ENCODE measurements at regions not wholly inside any gene's neighbourhood (a gene's known extent, or its start where the extent isn't known, plus 50 kb on each side); places are given as distances from the start of the nearest gene placed in this dataset.

DNA sequence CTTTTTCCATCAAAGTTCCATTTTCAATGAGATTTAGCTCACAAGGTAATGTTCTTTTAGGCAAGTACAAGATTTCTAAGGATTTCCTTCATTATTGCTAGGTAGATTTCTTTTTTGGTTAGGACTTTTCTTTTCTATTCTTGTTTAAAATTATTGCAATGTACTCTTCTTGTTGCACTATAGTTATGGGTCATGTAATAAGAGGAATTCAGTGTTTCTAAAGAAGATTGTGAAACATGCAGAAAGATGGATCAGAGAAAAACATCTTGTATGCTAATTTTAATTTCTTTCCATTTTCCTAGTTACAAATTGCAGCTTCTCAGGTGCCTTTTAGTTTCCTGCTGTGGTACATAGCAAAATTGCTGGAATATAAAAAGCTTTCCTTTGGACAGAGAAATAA, 56.1 kb downstream of the BTG1 start:
- DNase-seq: no peak

DNA sequence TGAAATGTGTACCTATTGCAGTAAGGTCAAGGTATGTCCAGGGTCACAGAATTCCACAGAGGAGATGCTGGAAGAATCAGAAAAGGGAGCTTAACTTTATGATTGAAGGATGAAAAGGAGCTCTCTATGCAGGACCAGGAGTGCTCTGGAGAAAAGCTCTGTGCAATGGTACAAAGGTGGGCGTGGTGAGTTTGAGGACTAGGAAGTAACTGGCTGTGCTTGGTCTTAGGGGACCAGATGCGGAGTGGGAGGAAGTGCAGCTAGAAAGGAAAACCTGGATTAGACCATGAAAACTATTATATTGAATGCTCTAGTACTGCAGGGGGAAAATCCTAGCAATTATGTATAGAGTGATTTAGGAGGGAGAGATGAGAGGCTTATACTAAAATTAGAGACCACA, 56.8 kb downstream of the BTG1 start:
- no peak for DNase-seq

DNA sequence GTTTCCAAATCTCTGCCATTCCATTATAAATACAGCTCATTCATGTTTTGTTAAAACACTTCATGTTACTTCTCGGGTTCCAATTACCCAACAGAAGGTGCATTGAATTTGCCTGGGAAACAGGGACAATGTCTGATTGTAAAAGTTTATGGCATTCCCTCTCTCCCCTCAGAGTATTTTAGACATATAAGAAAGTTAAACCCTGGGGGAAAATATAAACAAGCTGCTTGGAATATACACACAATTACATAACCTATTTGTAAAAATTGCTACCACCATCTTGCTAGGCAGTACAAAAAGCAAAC, 60.0 kb downstream of the BTG1 start:
- DNase-seq: no peak

DNA sequence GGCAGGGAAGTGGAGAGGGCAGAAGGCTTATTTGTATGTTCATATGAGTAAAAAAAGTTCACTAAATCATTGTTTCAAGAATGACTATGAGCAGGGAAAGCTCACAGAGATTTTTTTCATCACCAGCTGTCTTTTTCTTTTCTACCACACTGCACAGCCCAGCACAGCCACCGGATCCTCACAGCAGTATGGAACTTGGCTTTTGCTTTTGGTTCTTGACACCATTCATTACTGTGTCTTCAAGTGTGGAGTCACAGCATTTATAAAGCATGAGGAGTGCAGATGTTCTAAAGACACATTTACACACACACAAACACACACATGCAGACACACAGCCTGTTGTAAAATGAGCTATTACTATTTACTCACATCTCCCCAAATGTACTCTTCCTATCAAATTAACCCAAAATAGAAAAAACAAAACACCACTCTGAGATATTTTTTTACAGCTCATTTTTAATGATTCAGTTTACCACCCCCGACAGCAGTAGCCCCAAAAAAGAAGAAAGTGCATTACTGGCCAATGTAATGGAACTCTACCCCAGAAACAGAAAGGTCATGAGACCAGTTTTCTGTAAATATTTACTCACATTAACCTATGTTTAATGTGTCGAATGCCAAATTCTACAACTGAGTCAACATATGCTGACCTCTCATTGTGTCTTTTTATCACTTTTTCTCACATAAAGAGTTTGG, 60.5 kb downstream of the BTG1 start:
- no peak for DNase-seq

DNA sequence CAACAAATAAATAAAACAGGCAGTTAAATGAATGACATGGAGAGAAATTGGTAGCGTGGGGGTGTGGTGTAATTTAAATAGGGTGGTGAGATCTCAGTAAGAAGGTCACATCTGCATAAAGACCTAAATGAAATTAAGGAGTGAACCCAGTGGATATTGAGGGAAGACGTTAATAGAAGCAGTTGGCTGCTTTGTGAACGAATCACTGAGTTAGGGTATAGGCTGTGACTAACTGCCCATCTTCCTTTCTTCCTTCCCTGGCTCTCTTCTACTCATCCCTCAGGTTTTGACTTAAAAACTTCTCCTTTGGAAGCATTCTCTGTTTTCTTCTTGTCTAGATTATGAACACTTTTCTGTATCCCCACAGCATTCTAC, 64.7 kb downstream of the BTG1 start:
- no peak for DNase-seq

DNA sequence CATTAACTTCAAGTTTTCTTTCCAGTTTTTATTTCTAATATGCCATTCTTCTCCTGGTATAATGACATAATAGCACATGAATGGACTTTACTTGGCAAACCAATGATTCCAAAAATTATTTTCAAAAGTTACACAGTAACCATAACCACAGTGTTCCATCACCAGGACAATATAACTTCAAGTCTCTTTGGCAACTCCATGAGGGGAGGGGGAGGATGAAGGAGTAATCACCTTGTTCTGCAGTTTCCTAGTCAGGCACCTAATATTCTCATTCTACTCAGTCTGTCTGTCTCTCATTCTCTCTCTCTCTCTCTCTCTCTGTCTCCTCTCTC, 66.6 kb downstream of the BTG1 start:
- DNase-seq: no peak

DNA sequence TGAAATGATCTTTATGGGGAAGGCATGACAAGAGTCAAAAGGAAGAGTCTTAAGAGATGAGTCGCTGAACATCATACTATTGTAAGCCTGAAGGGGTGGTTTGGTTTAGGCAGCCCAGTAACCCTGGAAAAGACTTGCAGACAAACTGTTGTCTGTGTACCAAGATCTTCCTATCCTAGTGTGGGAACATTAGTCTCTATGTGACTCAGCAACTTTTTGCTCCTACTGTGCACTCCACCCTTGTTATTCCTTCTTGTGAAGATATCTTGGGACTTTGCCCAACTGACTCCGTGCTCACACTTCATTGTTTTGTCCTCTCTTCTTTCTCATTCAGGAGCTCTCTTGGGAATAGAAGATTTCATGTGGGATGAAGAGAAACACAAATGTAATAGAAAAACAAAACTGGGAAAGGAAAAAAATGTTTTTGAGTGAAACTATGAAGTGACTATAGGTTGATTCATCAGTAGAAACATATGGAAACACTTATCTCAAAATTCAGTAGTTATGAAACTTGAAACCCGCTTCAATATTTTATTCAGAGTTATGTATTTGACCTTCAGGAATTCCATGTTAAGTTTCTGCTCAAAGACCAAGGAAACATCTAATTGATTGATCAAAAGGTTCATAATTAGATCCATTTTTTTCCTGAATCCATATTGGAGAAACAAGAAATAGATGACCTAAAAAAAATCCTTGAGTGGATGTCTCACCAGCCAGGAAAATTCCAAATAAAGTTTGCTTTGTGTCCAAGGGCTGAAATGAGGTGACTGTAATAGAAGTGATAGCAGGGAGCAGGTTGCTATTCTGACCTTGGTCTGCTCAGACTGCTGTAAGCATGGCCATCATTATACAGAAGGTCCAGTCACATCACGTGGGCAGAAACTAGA, 67.2 kb downstream of the BTG1 start:
- no peak for DNase-seq

DNA sequence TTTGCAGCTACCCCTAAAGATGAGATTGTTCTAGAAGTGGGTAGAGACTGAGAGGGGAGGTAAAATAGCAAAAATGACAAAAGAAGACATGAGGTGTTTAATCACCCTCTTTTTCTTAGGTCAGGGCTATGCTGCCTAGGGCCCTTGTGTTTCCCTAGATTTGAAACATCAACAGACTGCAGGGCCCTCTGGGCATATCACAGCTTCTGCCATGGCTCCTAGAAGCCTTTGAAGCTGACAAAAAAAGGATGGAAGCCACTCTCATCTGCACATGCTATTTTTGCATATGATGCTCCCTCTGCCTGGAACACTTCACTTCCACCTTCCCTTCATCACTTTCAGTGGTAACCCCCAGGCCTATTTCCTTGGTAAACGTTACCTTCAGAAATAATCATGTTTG, 68.1 kb downstream of the BTG1 start:
- DNase-seq: no peak

DNA sequence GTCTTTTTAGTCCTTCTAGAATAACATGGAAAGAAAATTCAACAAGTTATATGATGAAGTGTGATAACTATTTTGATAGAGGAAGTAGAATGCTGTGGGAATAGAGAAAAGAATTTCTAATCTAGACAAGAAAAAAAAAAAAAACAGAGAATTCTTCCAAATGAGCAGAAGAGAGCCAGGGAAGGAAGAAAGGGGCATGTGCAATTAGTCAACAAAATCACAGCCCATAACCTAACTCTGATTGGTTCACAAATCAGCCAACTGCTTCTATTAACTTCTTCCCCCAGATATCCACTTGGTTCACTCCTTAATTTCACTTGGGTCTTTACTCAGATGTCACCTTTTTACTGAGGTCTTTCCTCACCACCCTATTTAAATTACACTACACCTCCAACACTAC, 69.5 kb downstream of the BTG1 start:
- no peak for DNase-seq

DNA sequence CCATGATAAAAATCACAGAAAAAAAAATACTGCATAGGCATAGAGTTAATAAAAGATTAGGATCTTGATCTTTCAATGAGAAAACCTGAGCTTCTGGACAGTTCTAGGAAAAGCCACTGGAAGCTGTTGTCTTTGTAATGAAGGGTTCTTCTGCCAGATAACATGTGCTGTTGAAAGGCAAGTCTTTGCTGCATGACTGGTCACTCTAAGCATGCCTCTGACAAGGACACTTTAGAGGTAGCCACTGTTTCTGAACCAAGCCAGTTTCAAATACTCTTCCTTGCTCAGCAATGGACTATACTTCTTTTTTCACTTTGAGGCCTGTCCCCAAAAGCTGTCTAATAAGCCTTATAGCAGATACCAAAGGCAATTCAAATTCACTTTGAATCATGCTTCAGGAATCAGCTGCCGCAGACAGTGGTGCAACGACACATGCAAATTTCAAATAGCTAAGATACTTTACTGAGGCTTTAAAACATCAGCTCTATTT, 70.2 kb downstream of the BTG1 start:
- DNase-seq: no peak

DNA sequence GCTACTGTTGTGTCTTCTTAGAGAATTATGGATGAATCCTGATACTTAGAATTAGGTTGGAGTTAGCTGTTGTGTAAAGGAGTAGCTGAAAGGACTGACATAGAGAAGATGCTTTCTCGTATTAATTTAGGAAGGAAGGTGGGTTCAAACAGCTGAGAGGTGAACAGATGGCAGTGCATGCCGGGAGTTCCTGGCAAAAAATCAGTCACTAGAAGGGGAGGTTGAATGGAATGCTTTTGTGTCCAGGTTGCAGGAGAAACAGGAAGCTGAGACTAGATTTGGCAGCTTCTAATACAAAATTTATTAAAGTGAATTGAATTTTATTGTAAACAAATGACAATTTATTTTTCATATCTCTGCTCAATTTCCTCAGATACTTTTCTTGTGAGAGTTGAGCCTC, 70.8 kb downstream of the BTG1 start:
- DNase-seq: no peak

DNA sequence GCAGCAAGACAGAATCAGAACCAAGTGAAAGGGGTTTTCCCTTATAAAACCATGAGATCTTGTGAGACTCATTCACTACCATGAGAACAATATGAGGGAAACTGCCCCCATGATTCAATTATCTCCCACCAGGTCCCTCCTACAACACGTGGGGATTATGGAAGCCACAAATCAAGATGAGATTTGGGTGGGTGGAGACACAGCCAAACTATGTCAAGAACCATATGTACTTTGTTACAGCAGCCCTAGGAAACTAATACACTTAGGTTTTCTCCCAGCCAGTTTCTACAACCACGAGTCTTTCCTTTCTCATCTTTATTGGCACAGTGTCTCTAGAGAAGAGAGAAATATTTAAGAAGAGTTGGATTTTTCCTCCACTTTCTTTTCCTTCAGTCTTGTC, 72.6 kb downstream of the BTG1 start:
- DNase-seq: no peak

DNA sequence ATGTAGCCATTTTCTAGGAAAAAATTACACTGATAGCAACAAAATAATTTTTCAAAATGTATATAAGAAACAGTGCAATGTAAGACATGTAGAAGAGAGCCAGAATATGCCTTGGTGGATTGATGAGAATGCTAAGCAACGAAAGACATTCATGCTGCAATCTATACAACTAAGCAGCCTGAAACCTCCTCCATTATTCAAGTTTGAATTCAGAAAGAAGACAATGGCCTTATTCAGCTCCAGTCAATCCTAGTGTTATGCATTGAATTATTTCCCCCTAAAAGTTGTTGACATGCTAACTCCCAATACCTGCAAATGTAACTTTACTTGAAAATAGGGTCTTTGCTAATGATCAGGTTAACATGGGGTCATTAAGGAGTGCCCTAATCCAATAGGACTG, 73.5 kb downstream of the BTG1 start:
- DNase-seq: no peak

DNA sequence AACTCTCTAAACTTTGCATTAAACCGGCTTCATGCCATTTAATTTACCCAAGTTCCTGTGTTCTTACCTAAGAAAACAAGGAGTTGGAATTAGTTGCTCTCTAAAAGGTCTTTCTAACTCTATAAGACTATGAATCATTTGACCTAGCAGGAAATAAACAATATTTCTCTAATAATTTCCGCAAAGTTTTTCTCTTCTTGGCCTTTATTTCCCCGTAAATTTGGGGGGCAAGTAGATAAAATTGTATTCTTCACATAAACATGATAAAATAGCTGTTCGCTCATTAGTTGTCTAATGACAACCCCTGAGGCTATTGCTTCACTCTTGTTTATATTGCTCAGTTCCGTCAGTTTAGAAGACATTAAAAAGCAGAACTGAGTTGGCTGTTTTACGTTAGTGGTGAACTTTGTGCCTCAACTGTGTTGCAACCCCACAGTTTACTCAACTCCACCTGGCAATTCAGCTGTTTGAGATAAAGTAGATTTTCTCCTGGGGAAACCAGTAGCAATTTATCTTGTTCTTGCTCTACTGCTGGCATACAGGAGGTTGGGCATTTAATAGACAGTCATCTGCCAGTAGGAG, 74.7 kb downstream of the BTG1 start:
- no peak for DNase-seq

DNA sequence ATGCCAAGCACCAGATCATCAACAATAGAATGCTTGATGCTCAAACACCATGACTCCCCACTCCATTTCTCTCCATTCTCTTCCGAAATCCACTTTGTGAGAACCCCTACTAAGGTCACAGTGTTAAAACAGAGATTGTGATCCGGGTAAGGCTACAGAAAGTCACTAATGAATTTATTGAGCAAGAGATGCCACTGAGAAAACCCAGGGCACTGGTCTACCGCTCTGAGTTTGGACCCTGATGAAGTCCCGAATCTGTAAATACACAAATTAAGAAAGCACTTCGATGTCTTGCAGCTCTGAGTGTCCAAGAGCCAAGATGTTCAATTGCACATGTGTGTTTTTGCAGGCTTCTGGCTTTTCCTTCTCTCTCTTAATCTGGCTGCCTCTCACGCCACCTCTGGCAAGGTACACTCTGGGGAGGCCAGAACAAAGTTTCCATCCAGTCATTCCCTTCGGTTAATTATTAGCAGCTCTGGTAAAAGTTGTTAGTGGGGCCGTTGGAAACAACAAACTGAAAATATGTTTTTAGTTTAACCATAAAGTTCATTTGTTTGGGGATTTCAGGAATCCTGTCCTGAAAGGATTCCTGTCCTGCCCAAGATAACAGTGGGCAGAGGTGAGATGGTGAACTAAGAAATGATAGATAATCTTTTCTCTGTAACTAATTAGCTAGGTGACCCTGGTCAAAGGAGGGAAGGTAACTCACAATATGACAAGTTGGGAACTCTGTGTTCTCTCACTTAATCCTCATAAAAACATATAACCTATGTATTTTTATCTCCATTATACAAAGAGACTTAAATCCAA, 75.4 kb downstream of the BTG1 start:
- no peak for DNase-seq

DNA sequence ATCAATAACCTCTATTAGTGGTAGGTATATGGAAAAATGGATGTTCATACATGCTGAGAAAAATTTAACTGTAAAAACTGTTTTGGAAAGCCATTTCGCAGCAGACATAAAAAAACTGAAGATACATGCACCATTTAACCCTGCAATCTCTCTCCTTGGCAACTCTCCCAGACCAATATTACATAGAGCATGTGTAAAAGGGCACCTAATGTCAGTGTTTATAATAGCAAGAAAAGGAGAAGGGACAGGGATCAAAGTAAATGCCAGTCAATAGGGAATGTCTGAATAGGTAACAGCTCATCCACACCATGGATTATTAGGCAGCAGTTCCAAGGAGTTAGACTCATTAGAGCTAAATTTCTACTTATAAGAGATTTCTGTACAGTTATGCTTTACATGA, 77.2 kb downstream of the BTG1 start:
- DNase-seq: peak; percentile 50

DNA sequence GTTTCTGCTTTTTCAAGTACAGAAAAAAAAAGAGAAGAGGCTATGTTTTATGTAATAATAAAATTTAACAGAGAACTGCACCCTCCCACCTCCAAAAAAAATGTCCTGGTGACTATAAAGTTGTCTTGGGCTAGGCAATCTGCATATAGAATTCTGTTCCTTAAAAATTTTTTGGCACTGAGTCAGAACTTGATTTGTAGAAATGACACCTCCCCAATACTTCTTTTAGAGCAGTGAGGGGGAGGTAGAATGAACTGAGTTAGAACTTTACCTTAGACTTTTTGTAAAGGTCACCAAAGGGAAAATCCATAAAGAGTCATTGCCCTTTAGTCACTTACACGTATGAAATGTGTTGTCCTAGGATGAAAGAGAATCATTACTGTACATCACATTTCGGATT, 80.0 kb downstream of the BTG1 start:
- DNase-seq: no peak

DNA sequence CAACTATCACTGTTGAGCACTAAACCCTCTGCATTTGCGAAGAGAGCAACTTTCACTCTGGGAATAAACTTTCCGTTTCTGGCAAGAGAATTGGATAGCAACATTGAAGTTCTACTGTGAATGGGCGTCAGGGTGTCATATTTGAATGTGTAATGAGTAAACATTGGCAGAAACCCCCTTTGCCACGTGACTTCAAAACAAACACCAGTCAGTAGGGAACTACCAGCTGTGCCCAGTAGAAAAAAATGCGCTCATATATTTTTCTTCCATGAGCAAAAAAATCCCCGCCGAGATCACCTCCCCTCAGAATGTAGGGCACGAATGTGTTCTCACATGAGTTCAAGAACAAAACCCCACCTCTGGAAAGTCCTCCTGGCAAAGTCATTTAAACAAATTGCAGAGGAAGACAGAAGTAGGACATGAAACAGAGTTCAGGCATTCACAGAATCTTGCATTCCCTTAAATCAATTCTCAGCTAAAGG, 80.6 kb downstream of the BTG1 start:
- DNase-seq: peak; percentile 84

DNA sequence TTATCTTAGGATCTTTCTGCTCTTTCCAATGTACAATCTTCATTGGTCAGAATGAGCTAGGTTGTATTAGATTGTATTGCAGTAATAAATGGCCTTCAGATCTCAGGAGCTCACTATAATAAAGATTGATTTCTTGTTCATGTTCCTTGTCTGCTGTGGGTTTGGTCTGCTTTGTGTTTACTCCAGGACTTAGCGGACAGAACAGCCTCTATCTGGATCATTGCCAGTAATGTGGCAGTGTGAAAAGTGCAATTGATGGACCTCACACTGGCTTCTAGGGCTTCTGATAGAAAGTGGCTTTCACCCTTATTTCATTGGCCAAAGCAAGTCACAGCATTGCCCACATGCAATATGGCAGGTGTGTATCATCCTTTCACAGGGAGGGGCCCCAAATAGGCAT, 81.2 kb downstream of the BTG1 start:
- DNase-seq: peak; percentile 46

DNA sequence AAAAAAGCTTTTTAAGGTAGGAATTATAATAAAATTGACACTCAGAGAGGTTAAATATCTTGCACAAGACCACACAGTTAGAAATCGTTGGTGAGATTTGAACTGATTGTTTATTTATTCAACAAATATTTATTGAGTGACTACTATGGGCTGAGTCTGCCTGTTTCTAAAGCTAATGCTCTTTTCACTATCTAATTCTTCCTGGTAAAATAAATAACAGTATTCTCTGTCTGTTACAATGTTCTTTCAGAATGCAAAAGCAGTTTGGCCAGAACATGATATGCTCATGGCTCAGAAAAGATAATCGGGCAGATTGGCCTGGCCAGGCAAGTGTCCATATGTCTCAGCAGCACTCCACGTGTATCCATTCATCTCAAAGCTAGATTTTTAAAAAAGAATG, 82.0 kb downstream of the BTG1 start:
- DNase-seq: no peak

DNA sequence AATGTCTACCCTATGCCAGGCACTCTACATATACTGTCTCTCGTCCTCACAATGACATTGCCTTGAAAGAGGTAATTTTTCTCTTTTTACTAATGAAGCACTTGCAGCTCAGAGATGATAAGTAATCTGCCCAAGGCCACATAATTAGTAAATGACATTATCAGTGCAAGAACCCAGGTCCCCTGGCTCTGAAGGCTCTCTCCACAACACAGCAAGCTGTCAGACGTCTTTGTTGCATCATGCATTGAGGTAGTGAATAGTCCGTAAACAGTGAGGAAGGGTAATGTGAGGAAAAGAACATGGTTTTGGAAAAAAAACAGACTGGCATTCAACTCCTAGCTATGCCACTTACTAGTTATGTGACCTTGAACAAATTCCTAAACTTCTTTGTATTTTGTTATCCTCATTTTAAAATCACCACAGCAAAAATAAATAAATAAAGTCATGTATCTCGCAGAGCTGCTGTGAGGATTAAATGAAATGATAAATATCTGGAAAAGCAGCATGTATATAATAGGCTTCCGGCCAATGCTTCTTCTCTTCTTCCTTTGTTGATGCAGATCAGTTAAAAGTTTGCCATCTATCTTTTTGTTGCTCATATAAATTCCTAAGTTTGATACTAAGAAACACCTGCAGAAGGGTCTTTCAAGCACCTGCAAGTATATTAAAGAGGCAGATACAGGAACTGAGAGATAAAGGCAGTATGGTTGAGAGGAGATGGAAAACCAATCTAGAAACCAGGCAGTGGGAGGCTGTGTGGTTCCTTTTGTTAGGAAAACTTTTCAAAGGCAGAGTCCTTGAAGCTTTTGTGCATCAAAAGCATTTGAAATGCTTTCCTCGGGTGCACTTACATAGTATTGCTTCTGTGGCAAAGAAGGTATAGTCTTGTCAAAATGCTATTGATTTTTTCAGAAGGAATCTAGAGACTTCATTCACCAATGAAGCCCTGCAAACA, 82.8 kb downstream of the BTG1 start:
- no peak for DNase-seq

DNA sequence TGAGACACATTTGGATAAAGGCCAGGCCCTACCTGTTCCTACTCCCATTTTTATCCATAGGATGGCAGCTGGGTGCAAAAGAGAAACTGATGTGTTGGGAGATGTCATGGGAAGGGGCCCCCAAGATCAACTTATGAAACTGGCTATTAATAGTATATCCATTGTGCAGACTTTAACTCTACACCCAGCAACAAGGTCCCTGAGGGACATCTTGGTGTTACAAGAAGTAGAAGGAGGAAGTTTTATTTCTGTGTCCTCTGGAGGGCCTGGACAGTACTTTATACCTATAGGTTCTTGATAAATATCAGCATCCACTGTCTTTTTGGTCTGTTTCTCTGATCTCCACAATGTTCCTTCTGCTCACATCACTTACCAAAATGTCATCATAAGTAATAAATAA, 84.6 kb downstream of the BTG1 start:
- DNase-seq: no peak

All from SHP77 treated with DMSO at 0.1 percent for 48 hours (cell line).